ENCODE measurements at regions not wholly inside any gene's neighbourhood (a gene's known extent, or its start where the extent isn't known, plus 50 kb on each side); places are given as distances from the start of the nearest gene placed in this dataset.

DNA sequence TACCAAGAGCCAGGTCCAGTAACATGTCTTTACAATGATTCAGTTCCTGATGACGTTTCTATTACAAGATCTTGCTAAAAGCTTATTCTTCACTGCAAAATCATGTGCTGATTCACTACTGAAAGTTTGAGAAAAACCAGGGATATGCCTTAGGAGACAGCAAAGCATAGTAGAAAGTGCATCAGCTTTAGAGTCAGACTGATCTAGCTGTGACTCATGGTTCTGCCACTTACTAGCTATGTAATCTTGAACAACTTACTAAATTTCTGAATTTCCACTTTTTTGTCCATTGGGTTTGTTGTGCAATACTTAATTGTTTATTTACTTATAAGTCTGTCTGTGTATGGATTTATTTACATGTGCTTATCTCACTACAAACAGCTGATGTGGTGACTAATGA lies 198.5 kb upstream of the RSPO3 start:
- H3K4me3 ChIP-seq: no peak overlapping the region
- H3K27me3 ChIP-seq (ENCODE audit: low read depth): peaks cover 4% of the 10 kb centered on the region; the same call in 1 of the 2 replicates
- no peaks in the 10 kb centered on the region for H3K9me3 ChIP-seq
- no peaks in the 10 kb centered on the region for H3K4me1 ChIP-seq
- in situ Hi-C loops (cut with MboI; ENCODE audit: low sequenced_read_pairs): no loop called here
- no peak for DNase-seq (ENCODE audit: low spot score in 2 of 2)
- H3K36me3 ChIP-seq (replicated peaks): no peaks in the 10 kb centered on the region

DNA sequence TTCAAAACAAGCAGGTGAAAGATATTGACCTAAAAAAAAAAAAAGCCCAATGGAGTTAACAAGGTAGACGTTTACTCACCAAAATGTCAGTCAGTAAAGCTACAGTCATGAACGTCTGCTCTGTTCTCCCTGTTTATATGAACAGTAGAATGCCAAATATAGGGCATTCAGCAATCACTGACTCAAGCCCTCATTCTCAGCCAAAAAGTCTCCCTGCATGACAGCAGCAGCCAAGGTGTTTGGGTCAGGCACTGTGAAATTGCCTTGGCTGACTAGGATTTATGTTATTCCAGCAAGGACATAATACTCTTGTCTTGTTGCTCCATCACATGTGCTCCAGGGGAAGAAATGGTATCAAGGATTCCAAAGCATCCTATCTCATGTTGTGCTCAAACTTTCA lies 194.7 kb upstream of the RSPO3 start:
- Histone ChIP-seq H3K4me3 (no peak overlapping the region), H3K27me3 (ENCODE audit: low read depth) (peaks cover 7% of the 10 kb centered on the region; the same call in 1 of the 2 replicates), H3K4me1 (no peaks in the 10 kb centered on the region), H3K9me3 (no peaks in the 10 kb centered on the region), H3K36me3 (replicated peaks) (no peaks in the 10 kb centered on the region)
- in situ Hi-C loops (cut with MboI; ENCODE audit: low sequenced_read_pairs): no loop called here
- DNase-seq (ENCODE audit: low spot score in 2 of 2): no peak

DNA sequence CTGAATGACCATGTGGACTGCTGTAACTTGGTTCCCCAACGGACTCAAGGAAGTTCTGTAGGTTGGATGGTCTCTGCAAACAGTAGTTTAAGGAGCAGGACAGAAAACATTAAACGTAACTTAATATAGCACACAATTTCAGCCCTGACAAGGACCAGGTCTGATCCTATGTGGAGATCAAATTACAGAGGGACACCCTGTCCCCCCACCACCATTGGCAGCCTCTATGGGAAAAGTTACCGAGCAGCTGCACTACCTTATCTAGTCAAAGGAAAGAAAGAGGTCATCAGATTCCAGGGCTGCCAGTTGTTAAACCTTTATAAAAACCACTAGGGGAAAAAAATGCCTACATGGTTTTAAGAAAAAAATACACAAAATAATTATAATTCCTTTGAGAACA lies 191.5 kb upstream of the RSPO3 start:
- no peaks in the 10 kb centered on the region for H3K36me3 ChIP-seq (replicated peaks)
- no peaks in the 10 kb centered on the region for H3K4me1 ChIP-seq
- no peak for DNase-seq (ENCODE audit: low spot score in 2 of 2)
- in situ Hi-C loops (cut with MboI; ENCODE audit: low sequenced_read_pairs): no loop called here
- no peaks in the 10 kb centered on the region for H3K9me3 ChIP-seq
- H3K4me3 ChIP-seq: no peak overlapping the region
- peaks cover 2% of the 10 kb centered on the region; the same call in 1 of the 2 replicates for H3K27me3 ChIP-seq (ENCODE audit: low read depth)

DNA sequence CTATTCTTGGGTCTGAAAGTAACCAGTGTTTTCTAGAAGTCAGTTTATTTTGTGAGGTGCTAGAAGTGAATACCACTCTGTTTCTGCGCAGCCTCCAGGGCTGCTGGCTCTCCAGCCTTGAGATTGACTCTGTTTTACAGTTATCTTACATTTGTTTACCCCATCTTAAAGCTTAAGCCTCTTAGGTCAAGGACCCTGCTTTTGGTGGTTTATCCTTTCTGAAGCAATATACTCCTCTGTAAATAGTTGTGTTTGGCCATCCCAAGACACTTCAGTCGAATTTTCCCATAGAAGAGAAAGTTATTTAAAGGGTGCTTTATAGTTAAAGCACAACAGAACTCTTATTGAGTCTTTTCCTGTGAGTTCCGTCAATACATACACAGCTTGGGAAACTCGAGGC lies 190.6 kb upstream of the RSPO3 start:
- in situ Hi-C loops (cut with MboI; ENCODE audit: low sequenced_read_pairs): no loop called here
- no peaks in the 10 kb centered on the region for H3K4me1 ChIP-seq
- no peaks in the 10 kb centered on the region for H3K9me3 ChIP-seq
- H3K4me3 ChIP-seq: no peak overlapping the region
- H3K36me3 ChIP-seq (replicated peaks): no peaks in the 10 kb centered on the region
- DNase-seq (ENCODE audit: low spot score in 2 of 2): no peak
- H3K27me3 ChIP-seq (ENCODE audit: low read depth): peaks cover 2% of the 10 kb centered on the region; the same call in 1 of the 2 replicates

DNA sequence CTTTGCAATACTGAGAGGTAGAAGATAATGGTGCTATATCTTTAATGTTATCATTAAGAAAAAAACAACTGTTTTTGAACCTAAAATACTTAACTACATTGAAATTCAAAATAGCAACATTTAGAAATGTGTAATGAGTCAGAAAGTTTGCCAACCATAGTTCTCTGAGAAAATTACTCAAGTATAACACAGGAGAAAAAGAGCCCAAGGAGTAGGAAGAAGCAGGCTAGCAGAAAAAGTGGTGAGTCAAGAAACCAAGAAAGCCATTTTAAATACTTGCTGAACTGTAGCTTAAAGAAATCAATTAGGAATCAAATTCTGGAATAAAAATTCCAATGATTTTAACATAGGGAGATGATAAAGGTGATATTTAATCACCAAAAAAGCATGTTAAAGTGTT lies 181.0 kb upstream of the RSPO3 start:
- Histone ChIP-seq H3K36me3 (replicated peaks) (no peaks in the 10 kb centered on the region), H3K9me3 (no peaks in the 10 kb centered on the region)
- in situ Hi-C loops (cut with MboI; ENCODE audit: low sequenced_read_pairs): no loop called here

DNA sequence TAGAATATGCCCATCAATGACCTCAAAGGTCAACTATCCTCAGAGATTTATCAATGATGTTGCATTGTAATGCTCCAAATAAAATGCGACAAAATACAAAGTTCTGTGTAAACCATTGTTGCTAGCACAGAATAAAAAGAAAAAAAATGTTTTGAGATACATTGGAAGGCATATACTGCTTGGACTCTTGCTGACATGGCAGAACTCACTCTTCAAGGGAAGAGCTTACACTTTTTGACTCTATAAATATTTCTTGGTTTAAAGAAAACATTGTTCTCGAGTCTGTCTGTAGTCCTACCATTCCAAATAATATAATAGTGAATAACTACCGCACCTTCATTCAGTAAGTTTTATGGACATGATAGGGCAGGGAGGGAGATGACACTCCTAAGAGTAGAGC lies 178.7 kb upstream of the RSPO3 start:
- Histone ChIP-seq H3K4me1 (no peaks in the 10 kb centered on the region), H3K27me3 (ENCODE audit: low read depth) (no peaks in the 10 kb centered on the region), H3K36me3 (replicated peaks) (no peaks in the 10 kb centered on the region), H3K9me3 (no peaks in the 10 kb centered on the region), H3K4me3 (no peak overlapping the region)
- in situ Hi-C loops (cut with MboI; ENCODE audit: low sequenced_read_pairs): no loop called here
- DNase-seq (ENCODE audit: low spot score in 2 of 2): no peak

More for the DNA sequence above, 181.0 kb upstream of the RSPO3 start:
- no peaks in the 10 kb centered on the region for H3K27me3 ChIP-seq (ENCODE audit: low read depth)
- no peak for DNase-seq (ENCODE audit: low spot score in 2 of 2)
- H3K4me3 ChIP-seq: no peak overlapping the region
- H3K4me1 ChIP-seq: no peaks in the 10 kb centered on the region

DNA sequence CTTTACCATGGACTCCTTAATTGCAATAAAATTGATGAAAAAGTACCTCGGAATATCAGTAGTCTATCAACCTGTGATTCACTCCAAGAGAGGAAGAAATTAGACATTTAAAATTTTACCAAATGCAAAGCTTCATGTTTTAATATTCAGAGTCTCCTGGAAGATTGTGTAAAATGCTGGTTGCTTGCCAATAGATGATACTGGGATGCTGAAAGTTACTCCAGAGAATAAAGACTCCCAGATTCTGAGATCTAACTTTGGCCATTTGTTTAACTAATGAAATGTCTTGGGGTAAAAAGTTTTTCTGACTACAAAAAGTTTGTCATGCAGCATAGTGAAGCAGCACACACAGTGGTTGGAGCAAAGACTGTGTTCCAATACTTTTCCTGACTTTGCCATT lies 176.7 kb upstream of the RSPO3 start:
- Histone ChIP-seq H3K27me3 (ENCODE audit: low read depth) (no peaks in the 10 kb centered on the region), H3K36me3 (replicated peaks) (no peaks in the 10 kb centered on the region), H3K9me3 (no peaks in the 10 kb centered on the region), H3K4me3 (no peak overlapping the region), H3K4me1 (no peaks in the 10 kb centered on the region)
- in situ Hi-C loops (cut with MboI; ENCODE audit: low sequenced_read_pairs): no loop called here
- no peak for DNase-seq (ENCODE audit: low spot score in 2 of 2)

DNA sequence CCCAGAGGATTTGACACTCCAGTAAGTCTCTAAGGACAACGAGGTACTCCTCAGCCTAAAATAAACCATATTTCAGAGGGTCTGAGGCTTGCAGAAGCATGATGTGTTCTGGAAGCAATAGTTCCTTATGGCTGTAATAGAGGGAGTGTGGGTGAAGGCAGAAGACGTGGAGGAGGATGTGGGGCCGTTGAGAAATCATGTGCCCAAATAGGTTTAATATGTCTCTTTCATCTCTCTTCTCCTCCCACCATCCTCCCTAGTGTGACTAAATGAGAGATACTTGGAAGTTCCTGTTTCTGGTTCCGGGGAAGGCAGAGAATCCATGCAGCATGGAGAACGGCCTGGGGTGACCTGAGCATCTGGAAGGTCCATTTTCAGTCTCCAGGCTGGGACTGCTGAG lies 174.0 kb upstream of the RSPO3 start:
- Histone ChIP-seq H3K27me3 (ENCODE audit: low read depth) (no peaks in the 10 kb centered on the region), H3K36me3 (replicated peaks) (no peaks in the 10 kb centered on the region), H3K4me1 (no peaks in the 10 kb centered on the region), H3K9me3 (no peaks in the 10 kb centered on the region), H3K4me3 (no peak overlapping the region)
- in situ Hi-C loops (cut with MboI; ENCODE audit: low sequenced_read_pairs): no loop called here
- no peak for DNase-seq (ENCODE audit: low spot score in 2 of 2)

DNA sequence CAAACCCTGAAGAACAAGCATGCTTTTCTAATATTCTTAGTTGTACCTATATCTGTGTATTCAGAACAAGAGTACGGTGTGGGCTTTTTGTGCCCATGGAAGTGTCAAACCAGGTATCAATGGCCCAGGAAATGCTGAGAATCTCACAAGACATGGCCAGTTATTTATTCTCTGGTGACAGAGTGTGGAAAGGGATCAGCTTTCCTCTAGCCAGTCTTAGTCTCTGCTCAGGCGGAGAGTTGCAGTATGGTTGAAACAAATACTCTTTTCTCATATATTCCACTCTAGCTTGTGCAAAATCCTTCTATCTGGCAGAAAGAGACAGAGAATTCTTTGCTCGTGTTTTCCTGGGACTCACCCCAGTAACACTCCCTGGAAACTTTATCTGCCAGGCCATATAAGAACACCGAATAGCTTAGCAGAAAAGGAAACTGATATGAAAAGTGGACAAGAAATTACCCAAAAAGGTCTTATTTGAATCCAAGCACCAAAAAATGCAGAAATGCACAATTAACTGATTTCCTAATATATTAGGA lies 173.3 kb upstream of the RSPO3 start:
- Histone ChIP-seq H3K36me3 (replicated peaks) (no peaks in the 10 kb centered on the region), H3K27me3 (ENCODE audit: low read depth) (no peaks in the 10 kb centered on the region; the same call in 1 of the 2 replicates), H3K9me3 (no peaks in the 10 kb centered on the region), H3K4me3 (no peak overlapping the region), H3K4me1 (no peaks in the 10 kb centered on the region)
- DNase-seq (ENCODE audit: low spot score in 2 of 2): no peak
- in situ Hi-C loops (cut with MboI; ENCODE audit: low sequenced_read_pairs): no loop called here

DNA sequence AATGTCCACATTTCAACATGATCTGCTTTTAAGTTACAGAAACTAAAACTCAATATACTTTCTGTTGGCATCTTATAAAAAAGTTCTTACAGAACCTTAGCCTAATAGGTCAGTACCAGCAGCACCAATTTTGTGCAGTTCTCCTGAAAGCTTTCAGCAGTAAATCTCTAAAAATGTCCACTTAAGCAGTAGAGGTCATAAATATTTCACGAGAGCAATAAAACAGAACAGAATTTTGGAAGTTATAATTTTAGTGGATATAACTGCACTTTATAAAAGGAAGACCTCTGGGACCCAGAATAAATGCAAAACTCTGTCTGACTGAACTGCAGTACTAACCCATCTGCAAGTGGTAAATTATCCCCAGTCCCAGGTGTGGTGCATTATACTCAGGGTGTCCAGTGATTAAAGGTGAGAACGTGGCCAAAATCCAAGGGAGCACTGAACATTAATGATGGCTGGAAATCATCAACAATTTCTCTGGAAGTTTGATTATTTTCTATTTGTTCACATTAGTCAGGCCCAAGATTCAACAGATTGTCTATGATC lies 172.6 kb upstream of the RSPO3 start:
- H3K4me1 ChIP-seq: no peaks in the 10 kb centered on the region
- in situ Hi-C loops (cut with MboI; ENCODE audit: low sequenced_read_pairs): no loop called here
- no peak for DNase-seq (ENCODE audit: low spot score in 2 of 2)
- H3K36me3 ChIP-seq (replicated peaks): no peaks in the 10 kb centered on the region
- H3K4me3 ChIP-seq: no peak overlapping the region
- no peaks in the 10 kb centered on the region for H3K9me3 ChIP-seq
- no peaks in the 10 kb centered on the region; the same call in none of the 2 replicates for H3K27me3 ChIP-seq (ENCODE audit: low read depth)

DNA sequence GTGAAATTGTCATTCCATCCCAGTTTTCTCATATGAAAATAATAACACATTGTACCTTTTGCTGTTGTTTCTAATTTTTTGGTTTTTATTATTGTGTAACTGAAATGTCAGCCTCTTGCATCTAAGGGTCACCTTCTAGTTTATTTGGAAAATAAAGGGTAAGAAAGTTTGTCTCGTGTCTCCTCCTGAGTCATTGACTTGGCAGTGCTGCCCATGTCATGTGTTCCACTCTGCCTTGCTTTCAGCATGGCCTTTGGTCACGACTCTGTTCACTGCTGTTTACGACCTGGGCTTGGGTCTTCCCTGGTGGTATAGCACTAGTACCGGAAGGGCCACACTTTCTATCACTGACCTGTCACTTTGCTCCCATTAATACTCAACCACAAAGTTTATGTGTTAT lies 171.4 kb upstream of the RSPO3 start:
- Histone ChIP-seq H3K36me3 (replicated peaks) (no peaks in the 10 kb centered on the region), H3K9me3 (no peaks in the 10 kb centered on the region), H3K4me1 (no peaks in the 10 kb centered on the region), H3K4me3 (no peak overlapping the region), H3K27me3 (ENCODE audit: low read depth) (peaks cover 10% of the 10 kb centered on the region)
- in situ Hi-C loops (cut with MboI; ENCODE audit: low sequenced_read_pairs): no loop called here
- no peak for DNase-seq (ENCODE audit: low spot score in 2 of 2)

DNA sequence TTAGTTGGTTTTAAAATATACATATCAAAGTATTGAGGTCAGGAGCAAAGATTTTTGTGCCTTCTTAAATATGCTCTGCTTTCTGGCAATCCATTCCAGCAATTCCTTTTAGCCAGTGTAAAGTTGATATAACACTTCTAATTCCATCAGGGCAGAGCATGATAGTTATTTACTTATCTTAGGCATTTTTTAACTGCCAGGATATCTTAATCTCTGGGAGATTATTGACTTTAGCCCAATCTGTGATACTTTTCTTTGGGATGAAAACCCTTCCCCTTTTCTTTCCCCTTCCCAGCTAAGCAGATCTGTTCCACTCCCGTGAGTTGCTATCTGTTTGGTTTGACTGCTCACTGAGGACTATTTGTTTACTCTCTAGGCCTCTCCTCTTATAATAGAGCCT lies 168.7 kb upstream of the RSPO3 start:
- Histone ChIP-seq H3K27me3 (ENCODE audit: low read depth) (peaks cover 15% of the 10 kb centered on the region), H3K9me3 (no peaks in the 10 kb centered on the region), H3K36me3 (replicated peaks) (no peaks in the 10 kb centered on the region), H3K4me3 (no peak overlapping the region), H3K4me1 (no peaks in the 10 kb centered on the region)
- DNase-seq (ENCODE audit: low spot score in 2 of 2): no peak
- in situ Hi-C loops (cut with MboI; ENCODE audit: low sequenced_read_pairs): no loop called here

DNA sequence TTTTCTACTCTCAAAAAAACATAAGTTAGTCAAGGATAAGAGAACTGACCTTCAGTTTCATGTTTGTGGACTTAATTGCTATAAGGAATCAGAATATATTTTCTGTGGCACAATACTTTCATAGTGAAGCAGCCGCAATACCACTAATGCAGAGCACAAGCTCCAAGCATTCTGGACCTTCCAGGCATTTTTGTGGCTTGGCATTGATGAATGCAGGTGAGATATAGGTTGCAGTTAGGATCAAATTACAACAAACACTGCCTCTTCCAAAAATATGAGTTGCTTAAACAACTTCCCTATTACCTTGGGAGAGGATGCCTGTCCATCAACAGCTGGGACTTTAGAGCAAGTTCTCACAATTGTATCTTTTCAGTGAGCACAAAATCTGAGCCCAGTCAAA lies 162.8 kb upstream of the RSPO3 start:
- in situ Hi-C loops (cut with MboI; ENCODE audit: low sequenced_read_pairs): no loop called here
- H3K36me3 ChIP-seq (replicated peaks): no peaks in the 10 kb centered on the region
- no peak for DNase-seq (ENCODE audit: low spot score in 2 of 2)

DNA sequence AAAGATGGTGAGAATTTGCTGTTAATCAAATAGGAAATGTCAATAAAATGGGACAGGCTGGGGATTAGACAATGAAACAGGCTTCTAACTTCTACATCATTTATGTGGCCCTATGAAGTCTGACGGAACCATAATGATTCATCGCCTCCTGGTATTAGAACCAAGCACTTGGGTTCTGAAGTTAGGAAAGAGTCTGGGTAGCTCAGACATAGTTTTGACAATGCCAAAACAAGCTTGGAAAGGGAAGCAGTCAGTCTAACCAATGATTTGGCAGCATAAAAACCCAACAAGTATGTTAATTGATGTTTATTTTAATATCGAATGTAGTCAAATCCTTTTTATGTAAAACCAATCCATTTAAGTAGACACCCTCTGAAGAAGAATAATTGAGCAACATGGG lies 160.8 kb upstream of the RSPO3 start:
- no peak for DNase-seq (ENCODE audit: low spot score in 2 of 2)
- H3K27me3 ChIP-seq (ENCODE audit: low read depth): peaks cover 5% of the 10 kb centered on the region; the same call in 1 of the 2 replicates
- no peak overlapping the region for H3K4me3 ChIP-seq
- no peaks in the 10 kb centered on the region; the same call in 1 of the 2 replicates for H3K4me1 ChIP-seq
- in situ Hi-C loops (cut with MboI; ENCODE audit: low sequenced_read_pairs): no loop called here
- no peaks in the 10 kb centered on the region for H3K36me3 ChIP-seq (replicated peaks)
- H3K9me3 ChIP-seq: no peaks in the 10 kb centered on the region

More for the DNA sequence above, 162.8 kb upstream of the RSPO3 start:
- Histone ChIP-seq H3K27me3 (ENCODE audit: low read depth) (peaks cover 15% of the 10 kb centered on the region), H3K4me1 (no peaks in the 10 kb centered on the region; the same call in 1 of the 2 replicates), H3K9me3 (no peaks in the 10 kb centered on the region), H3K4me3 (no peak overlapping the region)

DNA sequence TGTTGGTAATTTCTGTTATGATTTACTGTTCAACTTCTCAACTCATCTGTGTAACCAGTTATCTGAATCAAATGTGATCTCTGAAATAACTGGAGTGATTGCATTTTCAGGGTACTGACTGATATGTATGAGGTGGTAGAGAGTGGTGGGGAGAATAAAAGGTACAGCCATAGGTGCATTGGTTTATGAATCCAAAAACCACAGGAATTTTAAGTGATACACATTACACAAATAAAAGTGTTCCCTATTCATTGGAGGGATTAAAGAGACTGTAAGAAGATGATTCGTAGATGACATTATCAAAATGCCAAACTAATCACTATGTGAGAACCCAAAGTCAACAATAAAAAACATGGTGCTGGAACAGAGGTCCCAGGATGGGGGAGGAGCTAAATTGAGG lies 158.7 kb upstream of the RSPO3 start:
- Histone ChIP-seq H3K36me3 (replicated peaks) (no peaks in the 10 kb centered on the region), H3K4me3 (no peak overlapping the region), H3K9me3 (no peaks in the 10 kb centered on the region), H3K4me1 (peaks cover 4% of the 10 kb centered on the region; the same call in 1 of the 2 replicates), H3K27me3 (ENCODE audit: low read depth) (no peaks in the 10 kb centered on the region; the same call in 1 of the 2 replicates)
- DNase-seq (ENCODE audit: low spot score in 2 of 2): no peak
- in situ Hi-C loops (cut with MboI; ENCODE audit: low sequenced_read_pairs): no loop called here
